T-helper 1 cell treated with Interleukin-12 subunit alpha and Interleukin-12 subunit beta and Interleukin-4 antibody, amounts not matched to agents 30 ng/mL and 1 ng/mL, for 36 hours (primary cell): ENCODE measurements at regions not wholly inside any gene's neighbourhood (a gene's known extent, or its start where the extent isn't known, plus 50 kb on each side); places are given as distances from the start of the nearest gene placed in this dataset.
"Not testable (repeated sequence)": the region's sequence is repeated elsewhere in the genome, so short reads cannot be mapped to it uniquely, and the experiment has no call there.

Source experiments
- intact Hi-C: fragments of 100-400 bp; cut with micrococcal nuclease; formaldehyde crosslinking; loops from one replicate; pipeline ENCODE4 v1.15.1; 2024

- intact Hi-C loops, result no loop called here
Measured at GRCh38 chr15:92821491-92822116, 78.5 kb upstream of the CHD2 start.

- intact Hi-C loops, result no loop called here
Measured at GRCh38 chr15:92822216-92823144, 77.6 kb upstream of the CHD2 start.

- intact Hi-C loops, result no loop called here
Measured at GRCh38 chr15:92825985-92826384, 74.1 kb upstream of the CHD2 start.

GRCh38 chr15:92827991-92828390 is 72.1 kb upstream of the CHD2 start:
- intact Hi-C loops, result not testable (repeated sequence)

GRCh38 chr15:92829875-92830274 is 70.2 kb upstream of the CHD2 start:
- intact Hi-C loops, result no loop called here

GRCh38 chr15:92831336-92831654 is 68.8 kb upstream of the CHD2 start:
- intact Hi-C loops, result loop anchor here (1.0 kb wide), 6 partner anchors 11 to 73 kb away; partner anchors contain the start of gene CHD2

GRCh38 chr15:92831655-92832328 is 68.3 kb upstream of the CHD2 start:
- intact Hi-C loops, result loop anchor here (1.0 kb wide), 7 partner anchors 11 to 73 kb away; partner anchors contain the start of gene CHD2

- intact Hi-C loops, result no loop called here
Measured at GRCh38 chr15:92833106-92833433, 67.1 kb upstream of the CHD2 start.

GRCh38 chr15:92833493-92834271 is 66.4 kb upstream of the CHD2 start:
- intact Hi-C loops, result no loop called here

- intact Hi-C loops, result loop anchor here (1.0 kb wide), 1 partner anchor 10 kb away; no protein-coding TSS in a partner anchor
Measured at GRCh38 chr15:92839696-92840095, 60.4 kb upstream of the CHD2 start.

- intact Hi-C loops, result no loop called here
Measured at GRCh38 chr15:92840149-92840548, 60.0 kb upstream of the CHD2 start.

- intact Hi-C loops, result no loop called here
Measured at GRCh38 chr15:92843326-92843725, 56.8 kb upstream of the CHD2 start.

GRCh38 chr15:92843814-92844213 is 56.3 kb upstream of the CHD2 start:
- intact Hi-C loops, result no loop called here

- intact Hi-C loops, result loop anchor here (1.0 kb wide), 4 partner anchors 13 to 37 kb away; no protein-coding TSS in a partner anchor
Measured at GRCh38 chr15:92845126-92845508, 55.0 kb upstream of the CHD2 start.

GRCh38 chr15:92846741-92847140 is 53.4 kb upstream of the CHD2 start:
- intact Hi-C loops, result no loop called here

GRCh38 chr15:92847841-92848240 is 52.3 kb upstream of the CHD2 start:
- intact Hi-C loops, result loop anchor here (2.0 kb wide), 1 partner anchor 67 kb away; no protein-coding TSS in a partner anchor

GRCh38 chr15:92848464-92848851 is 51.7 kb upstream of the CHD2 start:
- intact Hi-C loops, result loop anchor here (2.0 kb wide), 1 partner anchor 66 kb away; no protein-coding TSS in a partner anchor

GRCh38 chr15:92848852-92849598 is 51.1 kb upstream of the CHD2 start:
- intact Hi-C loops, result loop anchor here (1.0 to 2.0 kb wide), 6 partner anchors 10 to 66 kb away; no protein-coding TSS in a partner anchor

GRCh38 chr15:92850218-92850617 is 49.9 kb upstream of the CHD2 start:
- intact Hi-C loops, result not testable (repeated sequence)
